ENCODE measurements at regions not wholly inside any gene's neighbourhood (a gene's known extent, or its start where the extent isn't known, plus 50 kb on each side); places are given as distances from the start of the nearest gene placed in this dataset.

GRCh38 chr6:86595641-86596040 is 341.7 kb upstream of the HTR1E start:
- 9 to 21% methylated on average over 3 of the region's 3 CpGs for WGBS, 2 donors (ENCODE audit: low coverage in 1 of 2)
- no peak for ATAC-seq

GRCh38 chr6:86586195-86586594 is 351.1 kb upstream of the HTR1E start:
- no peak for ATAC-seq
- WGBS, 2 donors (ENCODE audit: low coverage in 1 of 2) = 85 to 94% methylated on average over 2 to 4 of the region's 4 CpGs
- H3K36me3 ChIP-seq = no peaks in the 10 kb centered on the region
- H3K4me1 ChIP-seq = no peaks in the 10 kb centered on the region
- H3K27ac ChIP-seq = no peak overlapping the region
- H3K27me3 ChIP-seq = no peaks in the 10 kb centered on the region
- no peak for TF ChIP-seq EP300 (IDR thresholded peaks at IDR 0.05)
- TF ChIP-seq POLR2A (IDR thresholded peaks at IDR 0.05) = no peak
- no peak for TF ChIP-seq CTCF (IDR thresholded peaks at IDR 0.05)
- TF ChIP-seq POLR2AphosphoS5 (IDR thresholded peaks at IDR 0.05) = no peak
- peaks cover 0 to 38% (median 0%) of the 10 kb centered on the region in 3 donors for H3K9me3 ChIP-seq
- no peak overlapping the region for H3K4me3 ChIP-seq

More at GRCh38 chr6:86595641-86596040, 341.7 kb upstream of the HTR1E start:
- Histone ChIP-seq H3K4me1 (no peaks in the 10 kb centered on the region), H3K27ac (no peak overlapping the region), H3K27me3 (no peaks in the 10 kb centered on the region), H3K36me3 (no peaks in the 10 kb centered on the region), H3K4me3 (no peak overlapping the region), H3K9me3 (no peaks in the 10 kb centered on the region)
- TF ChIP-seq EP300 (IDR thresholded peaks at IDR 0.05) (no peak), POLR2AphosphoS5 (IDR thresholded peaks at IDR 0.05) (no peak), POLR2A (IDR thresholded peaks at IDR 0.05) (no peak), CTCF (IDR thresholded peaks at IDR 0.05) (no peak)

GRCh38 chr6:86581833-86582232 is 355.5 kb upstream of the HTR1E start:
- no peaks in the 10 kb centered on the region for H3K27me3 ChIP-seq
- no peaks in the 10 kb centered on the region for H3K36me3 ChIP-seq
- TF ChIP-seq POLR2A (IDR thresholded peaks at IDR 0.05) (no peak), CTCF (IDR thresholded peaks at IDR 0.05) (no peak), POLR2AphosphoS5 (IDR thresholded peaks at IDR 0.05) (no peak), EP300 (IDR thresholded peaks at IDR 0.05) (no peak)
- no peaks in the 10 kb centered on the region for H3K4me1 ChIP-seq
- peaks cover 0 to 66% (median 0%) of the 10 kb centered on the region in 3 donors for H3K9me3 ChIP-seq
- H3K27ac ChIP-seq = no peak overlapping the region
- no peak for ATAC-seq
- H3K4me3 ChIP-seq = no peak overlapping the region
- 88 to 100% methylated on average over 3 of the region's 3 CpGs for WGBS, 2 donors (ENCODE audit: low coverage in 1 of 2)

GRCh38 chr6:86563197-86563596 is 374.1 kb upstream of the HTR1E start:
- no peak for ATAC-seq
- Histone ChIP-seq H3K36me3 (no peaks in the 10 kb centered on the region), H3K4me1 (no peaks in the 10 kb centered on the region), H3K4me3 (no peak overlapping the region), H3K9me3 (peaks cover 0 to 4% (median 0%) of the 10 kb centered on the region in 3 donors), H3K27me3 (no peaks in the 10 kb centered on the region), H3K27ac (no peak overlapping the region)
- TF ChIP-seq POLR2A (IDR thresholded peaks at IDR 0.05) (no peak), POLR2AphosphoS5 (IDR thresholded peaks at IDR 0.05) (no peak), CTCF (IDR thresholded peaks at IDR 0.05) (no peak), EP300 (IDR thresholded peaks at IDR 0.05) (no peak)
- 60 to 100% methylated on average over 1 of the region's 1 CpG for WGBS, 2 donors (ENCODE audit: low coverage in 1 of 2)

GRCh38 chr6:86558318-86558717 is 379.0 kb upstream of the HTR1E start:
- no peaks in the 10 kb centered on the region for H3K27me3 ChIP-seq
- WGBS, 2 donors (ENCODE audit: low coverage in 1 of 2) = 25 to 60% methylated on average over 2 of the region's 2 CpGs
- H3K4me1 ChIP-seq = no peaks in the 10 kb centered on the region
- no peaks in the 10 kb centered on the region for H3K36me3 ChIP-seq
- no peak for ATAC-seq
- no peak overlapping the region for H3K4me3 ChIP-seq
- no peak for TF ChIP-seq POLR2A (IDR thresholded peaks at IDR 0.05)
- no peak for TF ChIP-seq POLR2AphosphoS5 (IDR thresholded peaks at IDR 0.05)
- TF ChIP-seq EP300 (IDR thresholded peaks at IDR 0.05) = no peak
- TF ChIP-seq CTCF (IDR thresholded peaks at IDR 0.05) = no peak
- peaks cover 0 to 3% (median 0%) of the 10 kb centered on the region in 3 donors for H3K9me3 ChIP-seq
- H3K27ac ChIP-seq = no peak overlapping the region
